Glutamatergic neuron (in vitro differentiated cells): ENCODE measurements at regions not wholly inside any gene's neighbourhood (a gene's known extent, or its start where the extent isn't known, plus 50 kb on each side); places are given as distances from the start of the nearest gene placed in this dataset.

Experiments used
- DNase-seq: peaks from one replicate; pipeline ENCODE4 v3.0.0; 2022
- H3K27ac Mint-ChIP-seq: one replicate; pipeline ENCODE4 v1.8.0; 2020; ENCODE audit warnings: mild to moderate bottlenecking, mixed read lengths, inconsistent platforms; ENCODE audit not compliant: unreplicated experiment
- H3K27me3 Mint-ChIP-seq: one replicate; pipeline ENCODE4 v1.8.0; 2020; ENCODE audit warnings: mild to moderate bottlenecking, moderate library complexity, mixed read lengths, inconsistent platforms; ENCODE audit not compliant: unreplicated experiment
- H3K36me3 Mint-ChIP-seq: one replicate; pipeline ENCODE4 v1.8.0; 2020; ENCODE audit warnings: mild to moderate bottlenecking, mixed read lengths, inconsistent platforms; ENCODE audit not compliant: unreplicated experiment
- H3K4me1 Mint-ChIP-seq: one replicate; pipeline ENCODE4 v1.8.0; 2020; ENCODE audit warnings: mild to moderate bottlenecking, low read depth, mixed read lengths, inconsistent platforms; ENCODE audit not compliant: unreplicated experiment
- H3K4me3 Mint-ChIP-seq: one replicate; pipeline ENCODE4 v1.8.0; 2020; ENCODE audit warnings: mild to moderate bottlenecking, mixed read lengths, inconsistent platforms; ENCODE audit not compliant: unreplicated experiment
- H3K9me3 Mint-ChIP-seq: one replicate; pipeline ENCODE4 v1.8.0; 2020; ENCODE audit warnings: mild to moderate bottlenecking, moderate library complexity, mixed read lengths, inconsistent platforms; ENCODE audit not compliant: unreplicated experiment
- TF ChIP-seq, protein P1 (sequence below): fragments of 200-600 bp; sonication (generic); IDR thresholded peaks from one replicate; pipeline ENCODE4 v1.5.0; 2021; ENCODE audit not compliant: partially characterized antibody, unreplicated experiment

DNA sequence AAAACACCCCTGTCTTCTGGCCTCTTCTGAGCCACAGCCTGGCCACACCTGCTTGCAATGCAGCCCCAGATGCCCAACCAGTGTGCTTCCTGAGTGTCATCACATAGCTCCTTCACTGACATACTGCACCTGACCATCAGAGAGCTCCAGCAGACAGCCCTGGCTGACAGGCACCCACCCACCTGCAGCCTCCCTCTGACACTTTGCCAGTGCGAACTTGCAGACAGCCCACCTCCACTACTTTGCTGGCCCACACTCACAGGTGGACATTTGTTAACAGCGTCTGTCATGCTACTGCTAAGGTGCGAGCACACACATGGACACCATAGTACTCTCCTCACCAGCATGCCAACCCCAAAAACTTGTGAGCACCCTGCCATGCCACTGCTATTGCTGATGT lies 740.1 kb downstream of the DNAJB9 start:
- H3K4me1 Mint-ChIP-seq: no peaks in the 10 kb centered on the region
- H3K4me3 Mint-ChIP-seq: no peak overlapping the region
- no peaks in the 10 kb centered on the region for H3K27me3 Mint-ChIP-seq
- no peak for DNase-seq
- H3K36me3 Mint-ChIP-seq: peaks cover 10% of the 10 kb centered on the region
- H3K27ac Mint-ChIP-seq: no peak overlapping the region
- peaks cover 1% of the 10 kb centered on the region for H3K9me3 Mint-ChIP-seq
- TF ChIP-seq, protein P1, sequence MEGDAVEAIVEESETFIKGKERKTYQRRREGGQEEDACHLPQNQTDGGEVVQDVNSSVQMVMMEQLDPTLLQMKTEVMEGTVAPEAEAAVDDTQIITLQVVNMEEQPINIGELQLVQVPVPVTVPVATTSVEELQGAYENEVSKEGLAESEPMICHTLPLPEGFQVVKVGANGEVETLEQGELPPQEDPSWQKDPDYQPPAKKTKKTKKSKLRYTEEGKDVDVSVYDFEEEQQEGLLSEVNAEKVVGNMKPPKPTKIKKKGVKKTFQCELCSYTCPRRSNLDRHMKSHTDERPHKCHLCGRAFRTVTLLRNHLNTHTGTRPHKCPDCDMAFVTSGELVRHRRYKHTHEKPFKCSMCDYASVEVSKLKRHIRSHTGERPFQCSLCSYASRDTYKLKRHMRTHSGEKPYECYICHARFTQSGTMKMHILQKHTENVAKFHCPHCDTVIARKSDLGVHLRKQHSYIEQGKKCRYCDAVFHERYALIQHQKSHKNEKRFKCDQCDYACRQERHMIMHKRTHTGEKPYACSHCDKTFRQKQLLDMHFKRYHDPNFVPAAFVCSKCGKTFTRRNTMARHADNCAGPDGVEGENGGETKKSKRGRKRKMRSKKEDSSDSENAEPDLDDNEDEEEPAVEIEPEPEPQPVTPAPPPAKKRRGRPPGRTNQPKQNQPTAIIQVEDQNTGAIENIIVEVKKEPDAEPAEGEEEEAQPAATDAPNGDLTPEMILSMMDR: no peak

DNA sequence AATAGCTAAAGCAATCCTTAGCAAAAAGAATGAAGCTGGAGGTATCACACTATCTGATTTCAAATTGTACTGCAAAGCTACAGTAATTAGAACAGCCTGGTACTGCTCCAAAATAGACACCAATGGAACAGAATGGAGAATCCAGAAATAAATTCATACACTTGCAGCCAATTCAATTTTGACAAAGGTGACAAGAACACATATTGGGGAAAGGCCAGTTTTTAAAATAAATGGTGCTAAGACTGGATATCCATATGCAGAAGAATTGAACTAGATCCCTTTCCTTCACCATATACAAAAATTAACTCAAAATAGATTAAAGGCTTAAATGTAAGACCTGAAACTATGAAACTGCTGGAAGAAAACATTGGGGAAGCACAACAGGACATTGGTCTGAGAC lies 748.5 kb downstream of the DNAJB9 start:
- no peak for DNase-seq
- H3K27ac Mint-ChIP-seq: no peak overlapping the region
- no peaks in the 10 kb centered on the region for H3K36me3 Mint-ChIP-seq
- no peaks in the 10 kb centered on the region for H3K9me3 Mint-ChIP-seq
- no peaks in the 10 kb centered on the region for H3K4me1 Mint-ChIP-seq
- H3K4me3 Mint-ChIP-seq: no peak overlapping the region
- TF ChIP-seq, protein P1: no peak
- no peaks in the 10 kb centered on the region for H3K27me3 Mint-ChIP-seq

GRCh38 chr7:109322833-109323232 lies 753.2 kb downstream of the DNAJB9 start:
- Mint-ChIP-seq H3K4me3 (no peak overlapping the region), H3K9me3 (no peaks in the 10 kb centered on the region), H3K4me1 (no peaks in the 10 kb centered on the region), H3K27me3 (no peaks in the 10 kb centered on the region), H3K36me3 (no peaks in the 10 kb centered on the region), H3K27ac (no peak overlapping the region)
- DNase-seq: no peak
- TF ChIP-seq, protein P1: no peak

- TF ChIP-seq, protein P1: no peak
- H3K27me3 Mint-ChIP-seq: no peaks in the 10 kb centered on the region
- H3K9me3 Mint-ChIP-seq: no peaks in the 10 kb centered on the region
- no peak overlapping the region for H3K27ac Mint-ChIP-seq
- no peak for DNase-seq
- H3K4me3 Mint-ChIP-seq: no peak overlapping the region
- H3K4me1 Mint-ChIP-seq: no peaks in the 10 kb centered on the region
- H3K36me3 Mint-ChIP-seq: no peaks in the 10 kb centered on the region
These were observed 761.7 kb downstream of the DNAJB9 start for GRCh38 chr7:109331423-109331822.

- H3K9me3 Mint-ChIP-seq: no peaks in the 10 kb centered on the region
- no peaks in the 10 kb centered on the region for H3K27me3 Mint-ChIP-seq
- no peaks in the 10 kb centered on the region for H3K36me3 Mint-ChIP-seq
- H3K4me1 Mint-ChIP-seq: no peaks in the 10 kb centered on the region
- H3K4me3 Mint-ChIP-seq: no peak overlapping the region
- TF ChIP-seq, protein P1: no peak
- DNase-seq: no peak
- H3K27ac Mint-ChIP-seq: no peak overlapping the region
These were observed 766.3 kb downstream of the DNAJB9 start for GRCh38 chr7:109335951-109336350.
